SU-DHL-6 (cell line): ENCODE measurements at regions not wholly inside any gene's neighbourhood (a gene's known extent, or its start where the extent isn't known, plus 50 kb on each side); places are given as distances from the start of the nearest gene placed in this dataset.

Source experiments
- H2AFZ ChIP-seq: fragments of 200-600 bp; sonication (generic); 2 replicates; pipeline ENCODE4 v1.6.1; 2014; ENCODE audit warnings: low read depth, mild to moderate bottlenecking, moderate library complexity, mixed read lengths, antibody characterized with exemption, low read length; ENCODE audit not compliant: severe bottlenecking
- H3F3A ChIP-seq: fragments of 200-600 bp; shearing (Covaris generic); 2 replicates; pipeline ENCODE4 v1.6.0; 2016; ENCODE audit warnings: antibody characterized with exemption, mild to moderate bottlenecking; ENCODE audit not compliant: insufficient read depth
- H3K27ac ChIP-seq: fragments of 200-600 bp; sonication (generic); 2 replicates; pipeline ENCODE4 v1.5.1; 2016; ENCODE audit warnings: low read depth, mild to moderate bottlenecking, low read length, moderate library complexity, mixed read lengths
- H3K27me3 ChIP-seq: fragments of 200-600 bp; sonication (generic), shearing (Covaris generic); 2 replicates; pipeline ENCODE4 v1.6.0; 2014; ENCODE audit warnings: mild to moderate bottlenecking, low read length
- H3K36me3 ChIP-seq: fragments of 200-600 bp; sonication (generic); 2 replicates; pipeline ENCODE4 v1.6.1; 2014; ENCODE audit warnings: mild to moderate bottlenecking, low read length, mixed read lengths
- H3K4me2 ChIP-seq: fragments of 300-600, 200-600 bp; shearing (Covaris generic), sonication (generic); 2 replicates; pipeline ENCODE4 v1.6.0; 2014; ENCODE audit warnings: low read length, low read depth, mild to moderate bottlenecking; ENCODE audit not compliant: poor library complexity, severe bottlenecking
- H3K4me3 ChIP-seq: fragments of 200-600 bp; sonication (generic); 2 replicates; pipeline ENCODE4 v1.5.1; 2014; ENCODE audit warnings: antibody characterized with exemption, low read length, mild to moderate bottlenecking, mixed read lengths; ENCODE audit not compliant: insufficient read depth, poor library complexity, severe bottlenecking
- H3K79me2 ChIP-seq: fragments of 200-600 bp; sonication (generic); 2 replicates; pipeline ENCODE4 v1.6.1; 2014; ENCODE audit warnings: mild to moderate bottlenecking, low read length, moderate library complexity; ENCODE audit not compliant: insufficient read depth
- H3K9ac ChIP-seq: fragments of 200-600 bp; sonication (generic); 2 replicates; pipeline ENCODE4 v1.7.0; 2014; ENCODE audit warnings: mild to moderate bottlenecking, low read length
- H3K9me2 ChIP-seq: fragments of 200-600 bp; sonication (generic); replicated peaks from 2 replicates; pipeline ENCODE4 v1.6.1; 2014; ENCODE audit warnings: low read length; ENCODE audit not compliant: insufficient read depth
- H3K9me3 ChIP-seq: fragments of 200-600 bp; sonication (generic); 2 replicates; pipeline ENCODE4 v1.6.1; 2014; ENCODE audit warnings: low read length, mixed read lengths; ENCODE audit not compliant: insufficient read depth
- H4K20me1 ChIP-seq: fragments of 200-600 bp; sonication (generic); 2 replicates; pipeline ENCODE4 v1.6.1; 2014; ENCODE audit warnings: low read depth, mild to moderate bottlenecking, antibody characterized with exemption, low read length, moderate library complexity, mixed read lengths
- EZH2phosphoT487 ChIP-seq: fragments of 200-600 bp; sonication (generic), shearing (Covaris generic); conservative IDR thresholded peaks from 2 replicates; pipeline ENCODE4 v1.6.1; 2018; ENCODE audit warnings: mild to moderate bottlenecking, antibody characterized with exemption, low read length, moderate library complexity, mixed read lengths
- TF ChIP-seq, protein P1 (sequence below): fragments of 200-600 bp; sonication (generic); IDR thresholded peaks from one replicate; pipeline ENCODE4 v1.5.1; 2017; ENCODE audit warnings: antibody characterized with exemption, mild to moderate bottlenecking, low read length, moderate library complexity; ENCODE audit not compliant: insufficient read depth, poor library complexity, severe bottlenecking

DNA sequence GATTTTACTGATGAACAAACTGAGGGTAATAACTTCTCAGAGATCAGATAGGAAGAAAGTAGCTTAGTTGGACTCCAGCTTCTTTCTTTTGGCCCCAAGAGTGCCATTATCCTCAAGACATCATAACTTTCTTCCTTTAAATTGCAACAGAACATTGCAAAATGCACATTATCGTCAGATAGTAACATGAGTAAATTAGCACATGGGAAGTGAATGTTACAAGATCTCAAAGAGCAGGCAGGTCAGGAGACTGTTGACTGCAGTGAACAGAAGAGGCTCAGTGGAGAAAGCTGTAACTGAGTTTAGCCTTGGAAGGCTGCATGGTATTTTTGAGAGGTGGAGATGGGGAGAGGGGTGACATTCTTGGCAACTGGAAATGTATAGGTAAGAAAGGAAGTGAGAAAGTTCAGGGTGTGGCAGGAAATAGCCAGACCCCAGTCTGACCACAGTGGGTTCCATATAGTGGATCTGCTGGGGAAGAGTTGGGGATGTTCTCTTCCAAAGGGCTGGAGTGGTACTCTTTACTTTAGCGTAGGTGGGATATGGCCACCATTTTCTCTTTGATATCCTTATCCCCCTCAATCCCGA lies 307.7 kb downstream of the RPLP1 start:
- H3K36me3 ChIP-seq: no peaks in the 10 kb centered on the region
- H2AFZ ChIP-seq: no peak overlapping the region
- TF ChIP-seq, protein P1, sequence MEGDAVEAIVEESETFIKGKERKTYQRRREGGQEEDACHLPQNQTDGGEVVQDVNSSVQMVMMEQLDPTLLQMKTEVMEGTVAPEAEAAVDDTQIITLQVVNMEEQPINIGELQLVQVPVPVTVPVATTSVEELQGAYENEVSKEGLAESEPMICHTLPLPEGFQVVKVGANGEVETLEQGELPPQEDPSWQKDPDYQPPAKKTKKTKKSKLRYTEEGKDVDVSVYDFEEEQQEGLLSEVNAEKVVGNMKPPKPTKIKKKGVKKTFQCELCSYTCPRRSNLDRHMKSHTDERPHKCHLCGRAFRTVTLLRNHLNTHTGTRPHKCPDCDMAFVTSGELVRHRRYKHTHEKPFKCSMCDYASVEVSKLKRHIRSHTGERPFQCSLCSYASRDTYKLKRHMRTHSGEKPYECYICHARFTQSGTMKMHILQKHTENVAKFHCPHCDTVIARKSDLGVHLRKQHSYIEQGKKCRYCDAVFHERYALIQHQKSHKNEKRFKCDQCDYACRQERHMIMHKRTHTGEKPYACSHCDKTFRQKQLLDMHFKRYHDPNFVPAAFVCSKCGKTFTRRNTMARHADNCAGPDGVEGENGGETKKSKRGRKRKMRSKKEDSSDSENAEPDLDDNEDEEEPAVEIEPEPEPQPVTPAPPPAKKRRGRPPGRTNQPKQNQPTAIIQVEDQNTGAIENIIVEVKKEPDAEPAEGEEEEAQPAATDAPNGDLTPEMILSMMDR: no peak
- TF ChIP-seq EZH2phosphoT487: no peak
- H3K9ac ChIP-seq: no peak overlapping the region
- H3F3A ChIP-seq: no peaks in the 10 kb centered on the region
- H3K27ac ChIP-seq: peak overlapping the region; percentile 11; the same call in 1 of the 2 replicates
- no peak overlapping the region for H3K4me3 ChIP-seq
- no peaks in the 10 kb centered on the region for H4K20me1 ChIP-seq
- H3K27me3 ChIP-seq: no peaks in the 10 kb centered on the region
- no peaks in the 10 kb centered on the region for H3K9me3 ChIP-seq
- no peaks in the 10 kb centered on the region for H3K9me2 ChIP-seq
- no peaks in the 10 kb centered on the region for H3K79me2 ChIP-seq
- H3K4me2 ChIP-seq: peak overlapping the region; percentile 5

DNA sequence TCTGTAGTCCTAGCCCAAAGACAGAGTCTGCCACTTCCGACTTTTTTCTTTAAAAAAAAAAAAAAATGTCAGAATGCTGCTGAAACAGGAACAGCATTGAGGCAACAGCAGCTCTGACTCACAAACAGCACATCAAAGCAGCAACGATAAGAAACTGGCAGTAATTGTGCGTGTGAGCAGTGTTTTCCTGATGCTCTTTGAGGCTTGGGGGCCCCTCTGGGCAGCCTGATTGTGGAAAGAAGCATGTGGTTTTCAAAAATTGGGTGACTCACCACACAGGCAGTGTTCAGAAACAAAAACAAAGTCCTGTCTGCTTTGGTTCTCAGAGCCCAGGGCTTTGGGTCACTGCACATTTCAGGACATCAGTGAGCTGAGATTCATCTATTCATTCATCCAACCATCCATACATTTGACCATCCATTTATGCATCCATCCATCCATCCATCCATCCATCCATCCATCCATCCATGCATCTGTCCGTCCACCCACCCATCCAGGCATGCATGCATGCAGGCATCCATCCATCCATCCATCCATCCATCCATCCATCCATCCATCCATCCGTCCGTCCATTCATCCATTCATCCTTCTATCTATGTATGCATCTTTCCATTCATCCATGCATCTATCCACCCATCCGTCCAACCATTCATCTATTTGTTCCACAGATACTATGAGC lies 308.4 kb downstream of the RPLP1 start:
- H3F3A ChIP-seq: no peaks in the 10 kb centered on the region
- H3K4me2 ChIP-seq: peak overlapping the region; percentile 5
- H4K20me1 ChIP-seq: no peaks in the 10 kb centered on the region
- no peaks in the 10 kb centered on the region for H3K9me2 ChIP-seq
- no peaks in the 10 kb centered on the region for H3K9me3 ChIP-seq
- H2AFZ ChIP-seq: no peak overlapping the region
- no peaks in the 10 kb centered on the region for H3K36me3 ChIP-seq
- peak overlapping the region; percentile 11; the same call in 1 of the 2 replicates for H3K27ac ChIP-seq
- H3K79me2 ChIP-seq: no peaks in the 10 kb centered on the region
- TF ChIP-seq, protein P1: no peak
- no peak overlapping the region for H3K4me3 ChIP-seq
- no peaks in the 10 kb centered on the region for H3K27me3 ChIP-seq
- no peak overlapping the region for H3K9ac ChIP-seq

DNA sequence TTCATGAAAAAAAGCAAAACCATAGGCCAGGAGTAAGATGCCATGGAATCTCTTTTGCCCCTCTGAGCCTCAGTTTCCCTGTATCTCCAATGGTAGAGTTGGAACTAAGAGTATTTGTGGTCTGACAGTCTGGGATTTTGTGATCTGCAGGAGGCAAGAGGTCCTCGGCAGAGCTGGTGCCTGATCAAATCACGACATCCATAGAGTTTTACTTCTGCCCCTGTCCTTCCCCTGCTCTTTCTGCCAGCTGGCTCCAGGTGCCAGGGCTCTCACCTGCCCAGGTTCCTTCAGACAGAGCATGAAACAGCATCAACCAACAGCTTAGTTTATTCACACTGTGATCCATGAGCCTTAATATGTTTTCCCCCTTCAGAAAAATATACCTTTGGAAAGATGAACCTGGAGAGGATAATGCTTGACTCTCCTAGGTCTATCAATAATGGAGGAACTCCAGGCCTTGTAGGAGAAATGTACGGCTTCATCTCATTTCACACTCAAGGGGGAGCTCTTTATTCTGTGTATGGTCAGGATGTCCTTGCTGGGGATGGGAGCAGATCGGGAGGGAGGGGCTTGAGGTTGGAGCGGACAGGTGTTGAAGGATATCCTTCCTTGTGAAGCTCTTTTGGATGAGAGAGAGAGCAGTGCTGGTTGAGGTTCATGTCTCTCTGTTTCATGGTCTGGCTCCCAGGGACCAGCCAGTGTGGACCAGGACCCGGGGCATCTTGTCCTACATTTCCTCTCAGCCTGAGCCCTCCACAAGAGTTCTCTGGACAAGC lies 309.9 kb downstream of the RPLP1 start:
- no peaks in the 10 kb centered on the region for H4K20me1 ChIP-seq
- no peaks in the 10 kb centered on the region for H3K27me3 ChIP-seq
- no peak overlapping the region for H2AFZ ChIP-seq
- H3K79me2 ChIP-seq: no peaks in the 10 kb centered on the region
- H3K9ac ChIP-seq: no peak overlapping the region
- no peak overlapping the region for H3K4me2 ChIP-seq
- H3K9me3 ChIP-seq: no peaks in the 10 kb centered on the region
- no peaks in the 10 kb centered on the region for H3K9me2 ChIP-seq
- H3K27ac ChIP-seq: no peak overlapping the region
- H3K4me3 ChIP-seq: no peak overlapping the region
- no peaks in the 10 kb centered on the region for H3K36me3 ChIP-seq
- TF ChIP-seq, protein P1: peak; percentile 16
- no peak for TF ChIP-seq EZH2phosphoT487
- no peaks in the 10 kb centered on the region for H3F3A ChIP-seq
